ENCODE measurements at regions not wholly inside any gene's neighbourhood (a gene's known extent, or its start where the extent isn't known, plus 50 kb on each side); places are given as distances from the start of the nearest gene placed in this dataset.

DNA sequence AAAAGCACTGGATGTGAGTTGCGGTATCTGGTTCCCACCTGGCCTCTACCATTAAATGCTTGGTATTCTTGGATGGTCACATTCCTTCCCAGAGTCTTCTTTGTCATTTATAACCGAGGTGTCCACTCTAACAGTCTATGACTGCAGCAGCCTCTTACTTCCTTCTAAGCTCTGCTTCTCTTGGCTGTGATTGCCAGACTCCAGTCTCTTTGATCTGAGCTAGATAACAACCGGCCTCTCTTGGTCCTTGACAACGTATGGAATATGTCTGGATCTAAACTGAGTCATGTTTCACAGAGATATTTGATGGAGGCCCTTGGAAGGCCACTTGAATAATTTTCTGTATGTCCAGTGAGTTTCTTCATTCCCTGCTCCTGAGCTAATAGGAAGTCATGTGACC lies 141.6 kb upstream of the TENM4 start:
- no peak overlapping the region for H3K4me3 ChIP-seq
- H3K27ac Mint-ChIP-seq: no peak overlapping the region
- H3K4me1 Mint-ChIP-seq: peaks cover 16% of the 10 kb centered on the region
- no peaks in the 10 kb centered on the region for H3K79me2 ChIP-seq (ENCODE audit: low read depth)
- H3K4me3 Mint-ChIP-seq: no peak overlapping the region
- peak overlapping the region; percentile 11 for H3K4me2 ChIP-seq
- H4K20me1 ChIP-seq (ENCODE audit: low read depth): no peaks in the 10 kb centered on the region
- TF ChIP-seq, protein P1, sequence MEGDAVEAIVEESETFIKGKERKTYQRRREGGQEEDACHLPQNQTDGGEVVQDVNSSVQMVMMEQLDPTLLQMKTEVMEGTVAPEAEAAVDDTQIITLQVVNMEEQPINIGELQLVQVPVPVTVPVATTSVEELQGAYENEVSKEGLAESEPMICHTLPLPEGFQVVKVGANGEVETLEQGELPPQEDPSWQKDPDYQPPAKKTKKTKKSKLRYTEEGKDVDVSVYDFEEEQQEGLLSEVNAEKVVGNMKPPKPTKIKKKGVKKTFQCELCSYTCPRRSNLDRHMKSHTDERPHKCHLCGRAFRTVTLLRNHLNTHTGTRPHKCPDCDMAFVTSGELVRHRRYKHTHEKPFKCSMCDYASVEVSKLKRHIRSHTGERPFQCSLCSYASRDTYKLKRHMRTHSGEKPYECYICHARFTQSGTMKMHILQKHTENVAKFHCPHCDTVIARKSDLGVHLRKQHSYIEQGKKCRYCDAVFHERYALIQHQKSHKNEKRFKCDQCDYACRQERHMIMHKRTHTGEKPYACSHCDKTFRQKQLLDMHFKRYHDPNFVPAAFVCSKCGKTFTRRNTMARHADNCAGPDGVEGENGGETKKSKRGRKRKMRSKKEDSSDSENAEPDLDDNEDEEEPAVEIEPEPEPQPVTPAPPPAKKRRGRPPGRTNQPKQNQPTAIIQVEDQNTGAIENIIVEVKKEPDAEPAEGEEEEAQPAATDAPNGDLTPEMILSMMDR (IDR thresholded peaks at IDR 0.05): no peak
- no peak for TF ChIP-seq EZH2phosphoT487 (IDR thresholded peaks at IDR 0.05)
- no peak for TF ChIP-seq EZH2 (IDR thresholded peaks at IDR 0.05)
- peaks cover 11% of the 10 kb centered on the region for H3K4me1 ChIP-seq
- no peaks in the 10 kb centered on the region for H3K36me3 ChIP-seq
- no peak overlapping the region for H3K9ac ChIP-seq
- H3K36me3 Mint-ChIP-seq: no peaks in the 10 kb centered on the region
- no peaks in the 10 kb centered on the region for H3K9me3 ChIP-seq (ENCODE audit: low read depth)
- H2AFZ ChIP-seq (replicated peaks): no peak overlapping the region
- H3K27me3 ChIP-seq: no peaks in the 10 kb centered on the region
- peaks cover 13% of the 10 kb centered on the region for H3K9me3 Mint-ChIP-seq
- no peak for DNase-seq (ENCODE audit: low spot score)
- H3F3A ChIP-seq (ENCODE audit: low read depth): peaks cover 9% of the 10 kb centered on the region
- H3K27me3 Mint-ChIP-seq (ENCODE audit: insufficient read depth, low read depth): peaks cover 7% of the 10 kb centered on the region
- no peak overlapping the region for H3K27ac ChIP-seq

DNA sequence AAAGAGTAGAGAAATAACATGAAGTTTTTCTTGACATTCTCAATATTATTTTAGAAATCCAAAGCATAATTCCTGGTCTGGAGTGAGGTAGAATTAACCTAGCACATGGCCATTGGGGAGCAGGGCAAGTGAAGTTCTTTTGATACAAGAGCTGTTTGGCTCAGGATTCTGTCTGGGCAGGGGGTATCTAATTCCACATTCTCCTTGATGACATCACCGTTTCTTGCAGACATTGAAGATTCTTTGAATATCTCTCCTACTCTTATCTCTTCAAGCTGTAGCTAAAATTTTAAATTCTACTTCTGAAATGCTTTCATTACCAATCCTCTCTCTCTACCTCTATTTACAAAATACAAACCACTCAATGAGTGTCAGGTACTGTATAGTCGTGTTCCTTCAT lies 138.2 kb upstream of the TENM4 start:
- H3K27ac ChIP-seq: no peak overlapping the region
- H3K4me1 ChIP-seq: peaks cover 11% of the 10 kb centered on the region
- no peaks in the 10 kb centered on the region for H3K9me3 ChIP-seq (ENCODE audit: low read depth)
- H3K9ac ChIP-seq: no peak overlapping the region
- no peaks in the 10 kb centered on the region for H3K27me3 ChIP-seq
- Mint-ChIP-seq H3K4me3 (no peak overlapping the region), H3K9me3 (no peaks in the 10 kb centered on the region), H3K36me3 (no peaks in the 10 kb centered on the region), H3K4me1 (peaks cover 16% of the 10 kb centered on the region), H3K27ac (no peak overlapping the region), H3K27me3 (ENCODE audit: insufficient read depth, low read depth) (peaks cover 4% of the 10 kb centered on the region)
- peaks cover 9% of the 10 kb centered on the region for H3F3A ChIP-seq (ENCODE audit: low read depth)
- no peak overlapping the region for H3K4me3 ChIP-seq
- H3K4me2 ChIP-seq: no peak overlapping the region
- no peak for DNase-seq (ENCODE audit: low spot score)
- no peaks in the 10 kb centered on the region for H3K79me2 ChIP-seq (ENCODE audit: low read depth)
- H2AFZ ChIP-seq (replicated peaks): no peak overlapping the region
- H3K36me3 ChIP-seq: no peaks in the 10 kb centered on the region
- TF ChIP-seq, protein P1 (IDR thresholded peaks at IDR 0.05): no peak
- TF ChIP-seq EZH2phosphoT487 (IDR thresholded peaks at IDR 0.05) (no peak), EZH2 (IDR thresholded peaks at IDR 0.05) (no peak)
- no peaks in the 10 kb centered on the region for H4K20me1 ChIP-seq (ENCODE audit: low read depth)

DNA sequence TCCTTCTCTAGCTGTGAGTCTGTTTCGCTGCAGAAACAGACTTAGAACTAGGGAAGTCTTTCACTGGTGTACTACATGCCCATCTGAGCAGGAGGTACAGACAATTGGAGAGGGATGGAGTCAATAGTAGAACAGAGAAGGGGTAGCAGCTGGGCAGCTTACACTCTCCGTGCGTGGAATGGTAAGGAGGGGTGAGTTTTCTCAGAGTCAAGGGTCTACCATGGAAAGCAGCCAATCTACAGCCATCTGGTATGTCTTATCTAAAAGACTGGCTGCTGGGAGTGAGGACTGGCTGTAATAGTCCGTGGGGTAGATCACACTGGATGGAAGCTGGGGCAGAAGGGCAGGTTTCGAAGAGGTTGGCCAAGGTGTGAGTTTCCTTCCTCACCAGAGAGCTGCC lies 137.3 kb upstream of the TENM4 start:
- no peaks in the 10 kb centered on the region for H3K36me3 ChIP-seq
- H3K27ac Mint-ChIP-seq: peak overlapping the region; percentile 6
- TF ChIP-seq, protein P1 (IDR thresholded peaks at IDR 0.05): no peak
- TF ChIP-seq EZH2phosphoT487 (IDR thresholded peaks at IDR 0.05): no peak
- H3K4me1 ChIP-seq: peaks cover 9% of the 10 kb centered on the region
- no peaks in the 10 kb centered on the region for H3K36me3 Mint-ChIP-seq
- no peaks in the 10 kb centered on the region for H4K20me1 ChIP-seq (ENCODE audit: low read depth)
- no peaks in the 10 kb centered on the region for H3K9me3 Mint-ChIP-seq
- peaks cover 8% of the 10 kb centered on the region for H3F3A ChIP-seq (ENCODE audit: low read depth)
- no peaks in the 10 kb centered on the region for H3K79me2 ChIP-seq (ENCODE audit: low read depth)
- no peak overlapping the region for H3K9ac ChIP-seq
- no peaks in the 10 kb centered on the region for H3K9me3 ChIP-seq (ENCODE audit: low read depth)
- no peak overlapping the region for H3K27ac ChIP-seq
- H3K27me3 Mint-ChIP-seq (ENCODE audit: insufficient read depth, low read depth): peaks cover 3% of the 10 kb centered on the region
- H3K4me2 ChIP-seq: no peak overlapping the region
- no peak for DNase-seq (ENCODE audit: low spot score)
- H2AFZ ChIP-seq (replicated peaks): no peak overlapping the region
- H3K4me3 ChIP-seq: no peak overlapping the region
- peaks cover 13% of the 10 kb centered on the region for H3K4me1 Mint-ChIP-seq
- H3K4me3 Mint-ChIP-seq: no peak overlapping the region
- no peaks in the 10 kb centered on the region for H3K27me3 ChIP-seq

DNA sequence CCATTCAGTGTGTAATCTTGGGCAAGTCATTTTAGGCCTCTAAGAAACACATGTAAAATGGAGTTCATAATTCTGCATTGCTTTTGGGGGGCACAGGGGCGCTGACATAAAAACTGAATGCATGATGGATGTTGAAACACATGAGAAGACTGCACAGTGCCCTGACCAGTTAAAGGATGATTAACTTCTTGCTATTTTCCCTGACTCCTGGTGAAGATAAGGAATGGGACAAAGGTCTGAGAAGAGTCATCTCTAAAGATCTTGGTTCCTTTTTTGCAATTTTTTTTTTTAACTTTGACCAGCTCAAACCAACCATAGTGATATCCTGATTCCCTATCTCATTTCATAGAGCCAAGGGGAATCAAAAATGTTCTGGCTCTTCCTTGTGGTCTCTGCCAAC lies 134.9 kb upstream of the TENM4 start:
- no peak for DNase-seq (ENCODE audit: low spot score)
- Histone ChIP-seq H3K4me2 (no peak overlapping the region), H3K4me3 (no peak overlapping the region)

More for the DNA sequence above, 134.9 kb upstream of the TENM4 start:
- no peaks in the 10 kb centered on the region for H3K36me3 ChIP-seq
- no peaks in the 10 kb centered on the region for H3K9me3 Mint-ChIP-seq
- TF ChIP-seq, protein P1 (IDR thresholded peaks at IDR 0.05): no peak
- no peaks in the 10 kb centered on the region for H4K20me1 ChIP-seq (ENCODE audit: low read depth)
- H3K36me3 Mint-ChIP-seq: no peaks in the 10 kb centered on the region
- no peaks in the 10 kb centered on the region for H3K4me1 ChIP-seq
- H3F3A ChIP-seq (ENCODE audit: low read depth): no peaks in the 10 kb centered on the region
- H3K27me3 ChIP-seq: no peaks in the 10 kb centered on the region
- no peaks in the 10 kb centered on the region for H3K79me2 ChIP-seq (ENCODE audit: low read depth)
- no peaks in the 10 kb centered on the region for H3K4me1 Mint-ChIP-seq
- no peak overlapping the region for H3K27ac ChIP-seq
- no peaks in the 10 kb centered on the region for H3K27me3 Mint-ChIP-seq (ENCODE audit: insufficient read depth, low read depth)
- no peak overlapping the region for H3K9ac ChIP-seq
- no peak overlapping the region for H3K4me3 Mint-ChIP-seq
- no peak overlapping the region for H3K27ac Mint-ChIP-seq
- H3K9me3 ChIP-seq (ENCODE audit: low read depth): no peaks in the 10 kb centered on the region
- no peak overlapping the region for H2AFZ ChIP-seq (replicated peaks)

Measured in neural progenitor cell (in vitro differentiated cells).